ENCODE measurements at regions not wholly inside any gene's neighbourhood (a gene's known extent, or its start where the extent isn't known, plus 50 kb on each side); places are given as distances from the start of the nearest gene placed in this dataset.

DNA sequence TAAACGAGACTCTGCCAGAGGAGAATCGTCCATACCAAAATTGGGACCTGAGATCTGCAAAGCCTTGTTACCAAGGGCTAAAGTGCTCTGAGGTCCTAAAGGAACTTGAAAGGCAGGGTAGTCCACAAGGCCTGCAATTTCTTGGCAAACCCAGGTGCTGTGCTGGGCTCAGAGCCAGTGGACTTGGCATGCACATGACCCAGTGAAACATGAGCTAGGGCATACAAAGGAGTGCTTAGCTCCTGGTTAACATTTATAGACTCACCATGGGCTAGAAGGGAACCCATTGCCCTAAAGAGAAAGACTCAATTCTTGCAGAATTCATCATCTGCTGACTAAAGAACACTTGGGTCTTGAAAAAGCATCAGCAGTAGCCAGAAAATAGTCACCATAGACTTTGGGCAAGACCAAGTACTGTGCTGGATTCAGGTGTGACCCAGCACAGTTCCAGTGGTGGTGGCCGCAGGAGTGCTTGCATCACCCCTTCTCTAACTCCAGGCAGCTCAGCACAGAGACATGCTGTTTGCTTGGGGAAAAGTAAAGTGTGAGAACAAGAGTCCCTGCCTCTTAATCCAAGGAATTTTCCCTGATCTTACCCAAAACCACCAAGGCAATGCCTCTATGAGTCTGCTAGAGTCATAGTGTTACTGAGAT lies 1069.4 kb upstream of the ADGRL2 start:
- no peaks in the 10 kb centered on the region for H3K9me3 ChIP-seq (ENCODE audit: low read length)
- POLR2A ChIA-PET, result interaction anchor here (1.1 kb wide), 1 partner anchor 33 kb away, joined by 3 read pairs; no protein-coding TSS in a partner anchor
- H3K4me1 ChIP-seq (ENCODE audit: insufficient read depth, low read length, poor library complexity, severe bottlenecking), result no peaks in the 10 kb centered on the region
- intact Hi-C loops (cut with micrococcal nuclease; ENCODE audit: unreplicated experiment), result no loop called here
- TF ChIP-seq EZH2phosphoT487 (IDR thresholded peaks at IDR 0.05; ENCODE audit: borderline replicate concordance, low read depth, low read length), result no peak
- TF ChIP-seq, protein P1, sequence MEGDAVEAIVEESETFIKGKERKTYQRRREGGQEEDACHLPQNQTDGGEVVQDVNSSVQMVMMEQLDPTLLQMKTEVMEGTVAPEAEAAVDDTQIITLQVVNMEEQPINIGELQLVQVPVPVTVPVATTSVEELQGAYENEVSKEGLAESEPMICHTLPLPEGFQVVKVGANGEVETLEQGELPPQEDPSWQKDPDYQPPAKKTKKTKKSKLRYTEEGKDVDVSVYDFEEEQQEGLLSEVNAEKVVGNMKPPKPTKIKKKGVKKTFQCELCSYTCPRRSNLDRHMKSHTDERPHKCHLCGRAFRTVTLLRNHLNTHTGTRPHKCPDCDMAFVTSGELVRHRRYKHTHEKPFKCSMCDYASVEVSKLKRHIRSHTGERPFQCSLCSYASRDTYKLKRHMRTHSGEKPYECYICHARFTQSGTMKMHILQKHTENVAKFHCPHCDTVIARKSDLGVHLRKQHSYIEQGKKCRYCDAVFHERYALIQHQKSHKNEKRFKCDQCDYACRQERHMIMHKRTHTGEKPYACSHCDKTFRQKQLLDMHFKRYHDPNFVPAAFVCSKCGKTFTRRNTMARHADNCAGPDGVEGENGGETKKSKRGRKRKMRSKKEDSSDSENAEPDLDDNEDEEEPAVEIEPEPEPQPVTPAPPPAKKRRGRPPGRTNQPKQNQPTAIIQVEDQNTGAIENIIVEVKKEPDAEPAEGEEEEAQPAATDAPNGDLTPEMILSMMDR (conservative IDR thresholded peaks at IDR 0.05; ENCODE audit: low read length), result no peak
- H3K27ac ChIP-seq (ENCODE audit: low read depth, low read length, poor library complexity, severe bottlenecking), result no peak overlapping the region
- CTCF ChIA-PET (ENCODE audit: unreplicated experiment), result no interaction called here
- H3K9me2 ChIP-seq (ENCODE audit: insufficient read depth, low read length), result no peaks in the 10 kb centered on the region
- H3K36me3 ChIP-seq (ENCODE audit: insufficient read depth, low read length), result no peaks in the 10 kb centered on the region
- no peak overlapping the region for H2AFZ ChIP-seq (ENCODE audit: low read length)
- H3K4me3 ChIP-seq (ENCODE audit: low read depth, low read length, poor library complexity, severe bottlenecking), result no peak overlapping the region
- H3K79me2 ChIP-seq (ENCODE audit: insufficient read depth, low read depth, low read length), result no peaks in the 10 kb centered on the region
- BruUV-seq (replicated peaks), result no TSS peak
- no peak overlapping the region for H3K4me2 ChIP-seq (ENCODE audit: low read length)
- DNase-seq (ENCODE audit: low spot score), result no peak
- H4K20me1 ChIP-seq (ENCODE audit: insufficient read depth, low read length), result no peaks in the 10 kb centered on the region

DNA sequence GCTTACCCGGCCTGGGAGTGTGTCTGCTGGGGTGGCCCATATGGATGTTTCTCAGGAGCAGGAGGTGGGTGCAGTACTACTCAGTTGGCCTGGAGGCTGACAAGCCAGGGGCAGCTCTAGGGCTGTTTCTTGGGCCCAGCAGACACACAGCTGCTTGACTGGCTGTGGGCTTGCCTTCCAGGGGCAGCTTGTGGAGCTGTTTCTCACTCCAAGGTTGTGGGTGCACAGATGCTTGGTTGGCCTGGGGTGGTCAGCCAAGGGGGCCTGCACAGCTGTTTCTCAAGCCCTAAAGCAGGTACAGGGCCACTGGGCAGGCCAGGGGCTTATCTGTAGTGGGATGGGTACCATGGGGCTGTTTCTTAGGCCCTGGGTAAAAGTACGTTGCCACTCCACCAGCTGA lies 1078.1 kb upstream of the ADGRL2 start:
- no peaks in the 10 kb centered on the region for H3K4me1 ChIP-seq (ENCODE audit: insufficient read depth, low read length, poor library complexity, severe bottlenecking)

DNA sequence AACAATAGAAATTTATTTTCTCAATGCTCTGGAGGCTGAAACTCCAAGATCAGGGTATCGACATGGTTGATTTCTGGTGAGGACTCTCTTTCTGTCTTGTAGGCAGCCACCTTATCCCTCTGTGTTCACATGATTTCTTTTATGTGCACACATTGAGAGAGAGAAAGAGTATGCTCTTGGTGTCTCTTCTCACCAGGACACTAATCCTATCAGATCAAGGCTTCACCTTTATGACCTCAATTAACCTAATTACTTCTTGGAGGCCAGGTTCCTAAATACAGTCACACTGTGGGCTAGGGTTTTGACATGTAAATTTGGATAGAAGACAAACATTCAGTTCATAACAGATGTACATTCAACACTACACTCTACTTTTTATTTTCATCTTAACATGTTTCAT lies 1094.2 kb upstream of the ADGRL2 start:
- no peaks in the 10 kb centered on the region for H3K9me2 ChIP-seq (ENCODE audit: insufficient read depth, low read length)
- no peak overlapping the region for H2AFZ ChIP-seq (ENCODE audit: low read length)
- ChIA-PET CTCF (ENCODE audit: unreplicated experiment) (no interaction called here), POLR2A (no interaction called here)
- no peak overlapping the region for H3K27ac ChIP-seq (ENCODE audit: low read depth, low read length, poor library complexity, severe bottlenecking)
- H3K36me3 ChIP-seq (ENCODE audit: insufficient read depth, low read length), result no peaks in the 10 kb centered on the region
- H4K20me1 ChIP-seq (ENCODE audit: insufficient read depth, low read length), result no peaks in the 10 kb centered on the region
- intact Hi-C loops (cut with micrococcal nuclease; ENCODE audit: unreplicated experiment), result no loop called here
- H3K79me2 ChIP-seq (ENCODE audit: insufficient read depth, low read depth, low read length), result no peaks in the 10 kb centered on the region
- TF ChIP-seq, protein P1 (conservative IDR thresholded peaks at IDR 0.05; ENCODE audit: low read length), result no peak
- no peak for TF ChIP-seq EZH2phosphoT487 (IDR thresholded peaks at IDR 0.05; ENCODE audit: borderline replicate concordance, low read depth, low read length)
- H3K4me3 ChIP-seq (ENCODE audit: low read depth, low read length, poor library complexity, severe bottlenecking), result no peak overlapping the region
- no peak for DNase-seq (ENCODE audit: low spot score)
- no peaks in the 10 kb centered on the region for H3K4me1 ChIP-seq (ENCODE audit: insufficient read depth, low read length, poor library complexity, severe bottlenecking)
- no peaks in the 10 kb centered on the region for H3K9me3 ChIP-seq (ENCODE audit: low read length)
- no TSS peak for BruUV-seq (replicated peaks)
- H3K4me2 ChIP-seq (ENCODE audit: low read length), result no peak overlapping the region

More for the DNA sequence above, 1078.1 kb upstream of the ADGRL2 start:
- Histone ChIP-seq H4K20me1 (ENCODE audit: insufficient read depth, low read length) (no peaks in the 10 kb centered on the region), H3K9me3 (ENCODE audit: low read length) (no peaks in the 10 kb centered on the region), H3K4me3 (ENCODE audit: low read depth, low read length, poor library complexity, severe bottlenecking) (no peak overlapping the region), H2AFZ (ENCODE audit: low read length) (no peak overlapping the region), H3K4me2 (ENCODE audit: low read length) (no peak overlapping the region), H3K27ac (ENCODE audit: low read depth, low read length, poor library complexity, severe bottlenecking) (no peak overlapping the region), H3K79me2 (ENCODE audit: insufficient read depth, low read depth, low read length) (no peaks in the 10 kb centered on the region), H3K36me3 (ENCODE audit: insufficient read depth, low read length) (no peaks in the 10 kb centered on the region), H3K9me2 (ENCODE audit: insufficient read depth, low read length) (no peaks in the 10 kb centered on the region)
- TF ChIP-seq, protein P1 (conservative IDR thresholded peaks at IDR 0.05; ENCODE audit: low read length), result no peak
- TF ChIP-seq EZH2phosphoT487 (IDR thresholded peaks at IDR 0.05; ENCODE audit: borderline replicate concordance, low read depth, low read length), result no peak
- CTCF ChIA-PET (ENCODE audit: unreplicated experiment), result no interaction called here
- intact Hi-C loops (cut with micrococcal nuclease; ENCODE audit: unreplicated experiment), result no loop called here
- DNase-seq (ENCODE audit: low spot score), result no peak
- POLR2A ChIA-PET, result no interaction called here
- no TSS peak for BruUV-seq (replicated peaks)
